Uterus (tissue), 3 donors: ENCODE measurements at regions not wholly inside any gene's neighbourhood (a gene's known extent, or its start where the extent isn't known, plus 50 kb on each side); places are given as distances from the start of the nearest gene placed in this dataset.

ENCODE experiments used
- DNase-seq, 2 donors: peaks; one replicate each; pipeline ENCODE4 v3.0.0-alpha.2; 2019 to 2020
- H3K27ac ChIP-seq, 2 donors: fragments of 200-600 bp; sonication (generic); 1 replicate in 1 of 2; 2 replicates in 1 of 2; pipeline ENCODE4 v1.5.1; 2016 to 2018
- H3K27me3 ChIP-seq, 2 donors: fragments of 200-600 bp; sonication (generic); one replicate each; pipeline ENCODE4 v1.5.1; 2018 to 2019; ENCODE audit warnings: control low read depth in 1 of 2
- H3K36me3 ChIP-seq, 2 donors: fragments of 200-600 bp; sonication (generic); one replicate each; pipeline ENCODE4 v1.5.1; 2019; ENCODE audit warnings: control low read depth in 1 of 2
- H3K4me1 ChIP-seq, 2 donors: fragments of 200-600 bp; sonication (generic); one replicate each; pipeline ENCODE4 v1.5.1; 2018 to 2019; ENCODE audit warnings: control low read depth in 1 of 2
- H3K4me3 ChIP-seq, 2 donors: fragments of 200-600 bp; sonication (generic); 1 replicate in 1 of 2; 2 replicates in 1 of 2; pipeline ENCODE4 v1.5.1; 2018 to 2019; ENCODE audit warnings: mild to moderate bottlenecking in 1 of 2
- H3K9me3 ChIP-seq, 2 donors: fragments of 200-600 bp; sonication (generic); one replicate each; pipeline ENCODE4 v1.5.1; 2019; ENCODE audit warnings: control low read depth in 1 of 2
- CTCF ChIP-seq, 4 experiments: fragments of 200-600 bp in 2 of 4; fragments of 450-650 bp in 2 of 4; sonication (generic) in 2 of 4; IDR thresholded peaks; one replicate each; pipeline ENCODE4 v1.5.1; 2016 to 2019; ENCODE audit warnings: antibody characterized with exemption in 4 of 4, mild to moderate bottlenecking in 2 of 4, moderate library complexity in 1 of 4
- POLR2A ChIP-seq, 2 donors: fragments of 450-650 bp; IDR thresholded peaks; one replicate each; pipeline ENCODE4 v1.6.1; 2016; ENCODE audit warnings: antibody characterized with exemption in 2 of 2, mild to moderate bottlenecking in 1 of 2, moderate library complexity in 1 of 2
- intact Hi-C: fragments of 100-400 bp; cut with DNase I; formaldehyde crosslinking; loops from one replicate; pipeline ENCODE4 v1.15.1; 2023; ENCODE audit warnings: low total_unique reads
- donor health status: DM: yes; HTN: yes; CAD: no.

- H3K27ac ChIP-seq, result no peak overlapping the region
- intact Hi-C loops, result no loop called here
- H3K4me1 ChIP-seq, result no peaks in the 10 kb centered on the region
- no peak overlapping the region for H3K4me3 ChIP-seq
- no peak for DNase-seq
- TF ChIP-seq CTCF (IDR thresholded peaks at IDR 0.05) (no peak), POLR2A (IDR thresholded peaks at IDR 0.05) (no peak)
- H3K9me3 ChIP-seq, result no peaks in the 10 kb centered on the region
- H3K27me3 ChIP-seq, result no peaks in the 10 kb centered on the region
- H3K36me3 ChIP-seq, result no peaks in the 10 kb centered on the region
These were observed 306.5 kb upstream of the MAP3K7 start for GRCh38 chr6:90893400-90893799.

GRCh38 chr6:90892271-90892670 is 305.4 kb upstream of the MAP3K7 start:
- Histone ChIP-seq H3K27me3 (no peaks in the 10 kb centered on the region), H3K4me1 (no peaks in the 10 kb centered on the region), H3K27ac (no peak overlapping the region), H3K4me3 (no peak overlapping the region), H3K9me3 (no peaks in the 10 kb centered on the region), H3K36me3 (no peaks in the 10 kb centered on the region)
- no peak for TF ChIP-seq POLR2A (IDR thresholded peaks at IDR 0.05)
- no peak for TF ChIP-seq CTCF (IDR thresholded peaks at IDR 0.05)
- intact Hi-C loops, result no loop called here
- no peak for DNase-seq

DNA sequence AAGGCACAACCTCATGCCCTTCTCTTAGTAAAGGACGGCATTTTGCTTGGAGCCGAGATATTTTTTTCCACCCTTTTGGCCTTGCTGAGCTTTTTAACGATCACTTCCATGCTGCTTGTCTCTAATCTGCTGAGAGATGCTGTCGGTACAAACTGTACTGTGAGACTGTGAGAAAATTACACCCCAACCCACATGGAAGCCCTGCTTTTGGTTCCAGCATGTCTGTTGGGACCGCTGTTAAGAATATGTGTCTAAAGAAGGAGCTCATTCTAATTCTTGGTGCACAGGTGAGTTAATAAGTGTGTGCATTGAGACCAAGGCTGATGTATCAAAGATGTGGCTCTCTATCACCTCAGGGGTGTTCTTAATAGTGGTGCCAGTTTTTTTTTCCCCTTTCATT is 304.5 kb upstream of the MAP3K7 start:
- H3K4me3 ChIP-seq, result no peak overlapping the region
- no peaks in the 10 kb centered on the region for H3K9me3 ChIP-seq
- no peak overlapping the region for H3K27ac ChIP-seq
- TF ChIP-seq CTCF (IDR thresholded peaks at IDR 0.05) (no peak), POLR2A (IDR thresholded peaks at IDR 0.05) (no peak)
- intact Hi-C loops, result no loop called here
- no peak for DNase-seq
- no peaks in the 10 kb centered on the region for H3K27me3 ChIP-seq
- no peaks in the 10 kb centered on the region for H3K4me1 ChIP-seq
- no peaks in the 10 kb centered on the region for H3K36me3 ChIP-seq

DNA sequence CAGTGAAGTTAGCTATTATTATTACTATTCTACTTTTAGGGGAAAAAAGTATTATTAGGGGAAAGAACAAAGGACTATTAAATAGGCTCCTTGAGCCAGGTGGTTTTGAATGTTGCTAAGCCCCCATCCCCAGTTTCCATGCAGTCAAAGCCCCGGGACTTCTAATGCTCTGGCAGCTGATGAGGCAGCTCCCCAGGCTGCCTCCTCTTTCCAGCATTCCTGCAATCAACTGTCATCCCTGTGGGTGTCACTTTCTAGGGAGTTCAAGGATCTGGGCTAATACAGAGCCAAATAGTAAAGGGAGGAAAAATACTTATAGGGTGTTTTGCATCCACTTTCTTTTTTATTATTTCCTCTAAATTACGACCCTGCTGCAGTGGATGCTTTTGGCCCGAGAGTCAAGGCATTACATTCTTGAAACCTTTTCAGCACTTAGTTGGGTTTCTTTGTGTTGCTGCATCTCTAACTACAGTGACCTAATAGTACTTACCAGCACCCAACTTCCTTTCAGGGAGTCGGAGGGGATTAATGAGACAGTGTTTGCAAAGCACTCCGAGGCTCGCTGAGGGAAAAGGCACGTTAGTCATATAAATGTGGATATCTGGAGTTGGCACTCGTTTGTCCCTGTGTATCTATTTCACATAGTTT is 303.9 kb upstream of the MAP3K7 start:
- Histone ChIP-seq H3K9me3 (no peaks in the 10 kb centered on the region), H3K4me3 (no peak overlapping the region), H3K27me3 (no peaks in the 10 kb centered on the region), H3K4me1 (no peaks in the 10 kb centered on the region), H3K27ac (no peak overlapping the region), H3K36me3 (no peaks in the 10 kb centered on the region)
- no peak for DNase-seq
- intact Hi-C loops, result no loop called here
- no peak for TF ChIP-seq POLR2A (IDR thresholded peaks at IDR 0.05)
- no peak for TF ChIP-seq CTCF (IDR thresholded peaks at IDR 0.05)

GRCh38 chr6:90887764-90888163 is 300.9 kb upstream of the MAP3K7 start:
- no peak for DNase-seq
- Histone ChIP-seq H3K27ac (no peak overlapping the region), H3K4me1 (no peaks in the 10 kb centered on the region), H3K27me3 (no peaks in the 10 kb centered on the region), H3K4me3 (no peak overlapping the region), H3K36me3 (no peaks in the 10 kb centered on the region), H3K9me3 (no peaks in the 10 kb centered on the region)
- no peak for TF ChIP-seq POLR2A (IDR thresholded peaks at IDR 0.05)
- no peak for TF ChIP-seq CTCF (IDR thresholded peaks at IDR 0.05)
- intact Hi-C loops, result no loop called here
